Activated CD4-positive, alpha-beta T cell treated with anti-CD3 and anti-CD28 coated beads, Interleukin-2, amount 10 ng/mL, durations not matched to agents 7 days and 5 days (primary cell): ENCODE measurements at regions not wholly inside any gene's neighbourhood (a gene's known extent, or its start where the extent isn't known, plus 50 kb on each side); places are given as distances from the start of the nearest gene placed in this dataset.
A peak's percentile ranks its signal among the peaks of the same experiment; 100 is the strongest.

Source experiments
- CTCF ChIA-PET: fragments of 350-600 bp; sonication (Branson Sonifier 250); formaldehyde crosslinking; loops from one replicate; lab custom pipeline; 2021; ENCODE audit warnings: antibody characterized with exemption; lab: Charles Lee
- POLR2A ChIA-PET: fragments of 350-600 bp; sonication (Branson Sonifier 250); formaldehyde crosslinking; loops from one replicate; lab custom pipeline; 2021; ENCODE audit warnings: antibody characterized with exemption; lab: Charles Lee
- DNase-seq: peaks from one replicate; pipeline ENCODE4 v3.0.0-alpha.2; 2020
- H3K27ac Mint-ChIP-seq: one replicate; pipeline ENCODE4 v1.8.0; 2021; ENCODE audit warnings: mild to moderate bottlenecking, moderate library complexity, mixed read lengths
- H3K27me3 Mint-ChIP-seq: one replicate; pipeline ENCODE4 v1.8.0; 2021; ENCODE audit warnings: mixed read lengths
- H3K36me3 Mint-ChIP-seq: one replicate; pipeline ENCODE4 v1.8.0; 2021; ENCODE audit warnings: low read depth, mixed read lengths
- H3K4me1 Mint-ChIP-seq: one replicate; pipeline ENCODE4 v1.8.0; 2021; ENCODE audit warnings: mixed read lengths
- H3K4me3 Mint-ChIP-seq: one replicate; pipeline ENCODE4 v1.8.0; 2021; ENCODE audit warnings: mild to moderate bottlenecking, moderate library complexity, mixed read lengths
- H3K9me3 Mint-ChIP-seq: one replicate; pipeline ENCODE4 v1.8.0; 2021; ENCODE audit warnings: mixed read lengths

DNA sequence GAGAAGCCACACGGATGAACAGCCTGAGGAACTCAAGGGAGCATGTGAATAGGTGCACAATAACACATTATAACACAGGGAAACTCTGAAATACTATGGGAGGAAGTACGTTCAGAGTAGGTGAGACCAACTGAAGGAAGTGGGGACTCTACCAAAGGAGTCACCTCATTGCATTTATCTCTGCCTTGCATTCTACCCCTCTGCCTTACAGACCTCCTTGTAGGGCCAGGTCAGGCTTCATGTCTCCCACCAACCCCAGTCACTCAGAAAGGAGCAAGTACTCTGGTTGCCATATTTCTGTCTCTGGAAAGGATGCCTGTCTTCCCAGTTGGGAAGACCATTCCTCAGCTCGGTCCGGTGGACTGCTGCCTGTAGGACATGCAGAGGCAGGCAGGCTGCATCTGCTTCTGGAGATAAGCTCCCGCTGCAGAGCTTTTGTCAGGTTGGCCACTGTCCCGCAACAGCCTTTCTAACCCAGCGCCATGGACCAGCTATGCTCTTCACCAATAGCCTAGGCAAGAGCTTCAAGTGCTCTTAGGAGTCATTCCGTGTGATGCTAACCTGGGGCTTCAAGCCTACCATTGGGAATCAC lies 51.6 kb upstream of the ASIP start:
- Mint-ChIP-seq H3K27ac (no peak overlapping the region), H3K36me3 (no peaks in the 10 kb centered on the region), H3K27me3 (peaks cover 44% of the 10 kb centered on the region), H3K4me1 (peaks cover 8% of the 10 kb centered on the region), H3K9me3 (no peaks in the 10 kb centered on the region), H3K4me3 (no peak overlapping the region)
- no peak for DNase-seq
- CTCF ChIA-PET, result no interaction called here
- POLR2A ChIA-PET, result no interaction called here

DNA sequence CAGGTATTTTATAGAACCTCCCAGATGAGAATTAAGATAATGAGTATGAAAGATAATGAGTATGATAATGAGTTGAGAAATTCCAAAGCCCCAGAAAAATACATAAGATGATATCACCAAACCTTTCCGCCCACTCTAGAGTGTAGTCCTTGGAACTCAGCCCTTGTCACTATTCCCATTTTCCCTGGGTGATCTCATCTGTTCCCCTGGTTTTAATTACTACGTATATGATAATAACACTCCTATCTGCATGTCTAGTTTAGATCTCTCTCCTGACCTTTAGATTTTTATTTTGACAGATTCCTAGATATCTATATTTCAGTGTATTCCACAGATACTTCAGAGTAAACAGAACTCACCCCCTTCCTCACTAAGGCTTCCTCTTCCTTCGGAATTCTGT lies 51.0 kb upstream of the ASIP start:
- DNase-seq, result no peak
- no peaks in the 10 kb centered on the region for H3K36me3 Mint-ChIP-seq
- no peak overlapping the region for H3K27ac Mint-ChIP-seq
- H3K4me1 Mint-ChIP-seq, result peaks cover 12% of the 10 kb centered on the region
- POLR2A ChIA-PET, result no interaction called here
- CTCF ChIA-PET, result interaction anchor here (0.5 to 1.2 kb wide), 3 partner anchors 15 to 332 kb away, joined by 3 to 5 read pairs (median 3); no protein-coding TSS in a partner anchor
- peaks cover 41% of the 10 kb centered on the region for H3K27me3 Mint-ChIP-seq
- H3K9me3 Mint-ChIP-seq, result no peaks in the 10 kb centered on the region
- H3K4me3 Mint-ChIP-seq, result no peak overlapping the region

DNA sequence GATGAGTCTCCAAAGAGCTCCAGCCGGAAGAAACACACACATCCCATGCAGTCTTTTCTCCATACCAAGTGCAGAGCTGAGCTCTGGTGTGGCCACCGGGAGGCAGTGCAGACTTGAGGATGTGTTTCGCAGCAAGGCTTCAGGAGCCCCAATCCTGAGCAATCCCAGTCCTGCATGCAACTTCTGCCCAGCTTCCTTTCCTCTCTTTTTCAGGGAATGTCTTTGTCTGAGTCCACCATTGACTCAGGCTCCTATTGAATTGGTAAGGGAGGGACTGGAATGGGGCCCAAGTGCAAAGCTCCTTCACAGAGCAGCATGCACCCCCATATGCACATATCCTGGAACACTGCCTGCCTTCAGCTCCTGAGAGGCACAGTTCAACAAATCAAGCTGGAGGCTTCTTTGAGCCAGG lies 50.5 kb upstream of the ASIP start:
- peaks cover 12% of the 10 kb centered on the region for H3K4me1 Mint-ChIP-seq
- no peak overlapping the region for H3K4me3 Mint-ChIP-seq
- peaks cover 37% of the 10 kb centered on the region for H3K27me3 Mint-ChIP-seq
- H3K36me3 Mint-ChIP-seq, result no peaks in the 10 kb centered on the region
- peak; percentile 51 for DNase-seq
- H3K27ac Mint-ChIP-seq, result no peak overlapping the region
- POLR2A ChIA-PET, result no interaction called here
- no peaks in the 10 kb centered on the region for H3K9me3 Mint-ChIP-seq
- CTCF ChIA-PET, result interaction anchor here (0.5 to 1.2 kb wide), 4 partner anchors 14 to 380 kb away, joined by 3 to 5 read pairs (median 3); partner anchors contain the start of gene CHMP4B
